Coronary artery (tissue), 2 donors: ENCODE measurements at regions not wholly inside any gene's neighbourhood (a gene's known extent, or its start where the extent isn't known, plus 50 kb on each side); places are given as distances from the start of the nearest gene placed in this dataset.

Experiments used
- DNase-seq: peaks from one replicate; pipeline ENCODE4 v3.0.0-alpha.2; 2017; ENCODE audit warnings: low spot score
- H3K27ac ChIP-seq, 2 donors: fragments of 200-600 bp; sonication (generic); one replicate each; pipeline ENCODE4 v1.5.1; 2016 to 2019
- H3K4me3 ChIP-seq: fragments of 200-600 bp; sonication (generic); 2 replicates; pipeline ENCODE4 v1.5.1; 2016; ENCODE audit warnings: mild to moderate bottlenecking, moderate library complexity
- TF ChIP-seq, protein P1 (sequence below): fragments of 200-600 bp; sonication (generic); IDR thresholded peaks from one replicate; pipeline ENCODE4 v1.5.1; 2019; ENCODE audit warnings: antibody characterized with exemption

DNA sequence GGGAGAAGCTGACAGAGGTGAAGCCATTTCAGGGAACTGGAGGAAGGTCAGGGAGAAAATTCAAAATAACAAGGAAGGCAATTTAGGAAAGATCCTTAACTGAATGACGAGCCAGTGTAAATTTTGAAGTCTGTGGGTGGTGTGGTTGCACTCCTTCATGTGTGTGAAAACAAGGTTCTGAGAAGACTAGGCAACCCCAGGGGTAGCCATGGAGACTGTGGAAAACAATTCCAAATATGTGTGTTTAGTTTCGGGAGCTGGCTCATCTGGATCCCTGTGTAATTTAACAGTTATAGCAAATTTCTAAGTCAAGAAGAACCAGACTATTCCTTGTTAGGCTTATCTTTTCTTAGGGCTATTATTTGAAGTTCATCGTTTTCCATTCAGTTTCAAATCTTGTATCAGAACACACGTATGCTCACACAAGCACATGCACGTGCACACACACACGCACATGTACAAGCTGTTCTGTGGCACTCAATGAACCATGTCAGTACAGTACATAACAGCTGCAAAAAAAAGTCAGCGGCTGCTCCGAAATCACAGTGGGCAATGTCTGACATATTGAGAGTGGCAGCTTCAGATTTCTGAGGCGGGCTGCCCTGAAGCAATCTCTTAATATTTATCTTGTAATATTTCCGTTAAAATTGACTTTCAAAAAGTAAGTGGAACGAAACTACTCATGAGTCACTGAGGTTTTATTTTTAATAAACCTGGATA lies 411.2 kb downstream of the AEBP2 start:
- Histone ChIP-seq H3K4me3 (peak overlapping the region; percentile 21), H3K27ac (peak overlapping the region; percentile 62 to 88)
- DNase-seq, result peak; percentile 81
- TF ChIP-seq, protein P1, sequence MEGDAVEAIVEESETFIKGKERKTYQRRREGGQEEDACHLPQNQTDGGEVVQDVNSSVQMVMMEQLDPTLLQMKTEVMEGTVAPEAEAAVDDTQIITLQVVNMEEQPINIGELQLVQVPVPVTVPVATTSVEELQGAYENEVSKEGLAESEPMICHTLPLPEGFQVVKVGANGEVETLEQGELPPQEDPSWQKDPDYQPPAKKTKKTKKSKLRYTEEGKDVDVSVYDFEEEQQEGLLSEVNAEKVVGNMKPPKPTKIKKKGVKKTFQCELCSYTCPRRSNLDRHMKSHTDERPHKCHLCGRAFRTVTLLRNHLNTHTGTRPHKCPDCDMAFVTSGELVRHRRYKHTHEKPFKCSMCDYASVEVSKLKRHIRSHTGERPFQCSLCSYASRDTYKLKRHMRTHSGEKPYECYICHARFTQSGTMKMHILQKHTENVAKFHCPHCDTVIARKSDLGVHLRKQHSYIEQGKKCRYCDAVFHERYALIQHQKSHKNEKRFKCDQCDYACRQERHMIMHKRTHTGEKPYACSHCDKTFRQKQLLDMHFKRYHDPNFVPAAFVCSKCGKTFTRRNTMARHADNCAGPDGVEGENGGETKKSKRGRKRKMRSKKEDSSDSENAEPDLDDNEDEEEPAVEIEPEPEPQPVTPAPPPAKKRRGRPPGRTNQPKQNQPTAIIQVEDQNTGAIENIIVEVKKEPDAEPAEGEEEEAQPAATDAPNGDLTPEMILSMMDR, result no peak

DNA sequence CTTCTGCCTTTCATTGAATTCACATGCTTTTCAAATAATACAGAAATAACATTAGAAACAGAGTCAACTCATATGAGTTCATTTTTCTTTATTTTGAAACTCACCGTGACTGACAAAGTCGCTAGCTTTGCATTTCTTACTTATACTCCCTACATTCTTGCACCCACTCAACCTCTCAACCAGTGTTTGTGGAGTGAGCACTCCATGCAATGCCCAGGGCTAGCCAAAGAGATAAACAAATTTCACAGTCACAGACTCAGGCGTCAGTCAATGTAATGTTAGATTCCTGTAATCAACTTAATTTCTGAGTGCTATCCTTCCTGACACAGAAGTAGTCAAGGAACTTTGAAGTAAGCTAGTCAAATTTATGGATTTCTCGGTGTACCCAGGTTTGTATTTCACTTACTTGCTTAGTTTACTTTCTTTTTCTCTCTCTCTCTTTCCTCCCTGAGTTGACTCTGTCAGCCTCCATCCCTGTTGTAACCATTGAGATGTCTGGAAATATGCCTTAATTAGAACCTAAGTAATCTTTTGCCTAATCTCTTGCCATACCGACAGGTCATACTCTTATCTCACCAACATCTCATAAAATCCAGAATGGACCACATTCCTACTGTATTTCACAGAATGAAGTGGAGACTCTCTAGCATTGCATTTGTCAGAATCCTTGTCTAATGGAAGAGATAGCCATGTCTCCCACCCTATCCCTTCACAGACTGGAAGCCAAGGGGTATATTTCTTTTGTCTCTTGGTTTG lies 413.0 kb downstream of the AEBP2 start:
- TF ChIP-seq, protein P1, result no peak
- DNase-seq, result no peak
- Histone ChIP-seq H3K27ac (peak overlapping the region in 1 of 2 donors; percentile 26), H3K4me3 (no peak overlapping the region)

DNA sequence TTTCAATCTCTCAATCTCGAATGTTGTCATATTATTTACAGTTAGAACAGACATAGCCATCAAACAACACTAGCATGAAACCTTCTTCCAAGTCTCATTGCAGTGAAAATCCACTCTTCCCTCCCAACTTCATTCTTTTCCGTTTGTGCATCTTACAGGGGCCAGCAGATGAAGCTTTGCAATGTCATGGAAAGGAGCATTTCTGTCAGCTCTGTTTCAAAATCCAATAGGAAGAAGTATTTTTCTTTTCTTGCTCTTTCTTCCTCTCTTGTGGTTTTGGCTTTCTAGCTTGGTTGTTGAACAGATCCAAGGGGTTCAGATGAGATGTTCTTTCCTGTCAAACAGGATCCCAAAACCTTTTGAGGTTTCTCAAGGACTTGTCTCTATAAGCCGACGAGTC lies 416.6 kb downstream of the AEBP2 start:
- Histone ChIP-seq H3K4me3 (peak overlapping the region; percentile 58), H3K27ac (peak overlapping the region; percentile 81 to 82)

DNA sequence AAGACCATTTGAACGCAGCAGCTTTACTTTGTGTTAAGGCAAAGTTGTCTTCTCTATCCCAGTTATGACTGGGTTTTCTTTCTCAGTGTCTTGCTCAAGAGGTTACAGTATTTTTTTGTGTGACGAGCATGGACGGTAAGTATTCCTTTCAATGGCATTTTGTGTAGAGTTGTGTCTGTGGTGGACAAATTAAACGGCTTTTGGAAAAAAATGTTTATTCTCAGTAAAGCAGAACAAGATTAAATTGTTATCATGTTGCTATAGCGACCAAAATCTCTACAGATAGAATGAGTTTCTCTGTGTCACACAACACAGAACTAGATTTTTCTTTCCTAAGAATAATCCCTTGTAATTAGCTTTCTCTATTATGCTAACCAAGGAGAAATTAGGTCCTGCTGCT lies 417.1 kb downstream of the AEBP2 start:
- DNase-seq, result no peak
- Histone ChIP-seq H3K27ac (peak overlapping the region; percentile 81 to 82), H3K4me3 (peak overlapping the region; percentile 58)
- TF ChIP-seq, protein P1, result no peak

More for the DNA sequence above, 416.6 kb downstream of the AEBP2 start:
- no peak for DNase-seq
- TF ChIP-seq, protein P1, result no peak

DNA sequence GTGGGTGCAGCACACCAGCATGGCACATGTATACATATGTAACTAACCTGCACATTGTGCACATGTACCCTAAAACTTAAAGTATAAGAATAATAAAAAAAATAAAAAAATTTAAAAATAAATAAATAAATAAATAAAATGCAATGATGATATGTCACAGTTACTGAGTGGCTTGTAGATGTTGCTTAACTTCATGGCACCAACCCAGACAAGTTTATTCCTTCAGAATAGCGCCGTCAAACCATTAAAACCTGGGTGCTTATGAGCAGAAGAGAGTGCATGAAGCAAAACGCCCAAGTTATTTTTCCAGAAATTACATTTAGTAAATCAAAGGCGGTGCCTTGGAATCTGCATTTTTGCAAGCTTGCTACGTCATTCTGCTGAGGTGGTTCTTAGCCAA lies 417.9 kb downstream of the AEBP2 start:
- DNase-seq, result no peak
- Histone ChIP-seq H3K4me3 (peak overlapping the region; percentile 58), H3K27ac (peak overlapping the region; percentile 81 to 82)
- TF ChIP-seq, protein P1, result no peak

DNA sequence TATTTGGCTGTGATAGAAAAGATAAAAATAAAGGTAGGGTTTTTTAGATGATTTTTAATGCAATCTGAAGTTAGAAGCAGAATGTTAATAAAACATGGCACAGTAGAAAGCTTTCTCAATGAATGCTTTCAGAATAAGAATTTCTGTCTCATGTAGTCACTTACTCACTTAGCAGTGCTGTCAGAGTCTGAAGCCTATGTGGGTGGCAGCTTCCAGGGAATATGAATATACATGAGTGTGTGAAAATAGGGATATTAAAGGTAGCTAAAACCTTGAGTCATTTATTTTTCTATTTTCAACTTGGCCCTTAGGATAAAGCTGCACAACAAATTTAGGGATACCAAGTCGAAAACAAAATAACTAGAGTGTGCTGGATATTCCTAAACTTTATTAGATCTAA lies 427.9 kb downstream of the AEBP2 start:
- Histone ChIP-seq H3K27ac (no peak overlapping the region), H3K4me3 (no peak overlapping the region)
- TF ChIP-seq, protein P1, result no peak
- no peak for DNase-seq
